DND-41 (cell line): ENCODE measurements at regions not wholly inside any gene's neighbourhood (a gene's known extent, or its start where the extent isn't known, plus 50 kb on each side); places are given as distances from the start of the nearest gene placed in this dataset.

Experiments used
- ATAC-seq: fragments of 200-7000 bp; cut with Tn5 transposase; 3 replicates; pipeline ENCODE4 v1.9.1; 2021; ENCODE audit warnings: low read depth; ENCODE audit not compliant: insufficient read depth
- DNase-seq: peaks from one replicate; pipeline ENCODE4 v3.0.0-alpha.2; 2020
- H2AFZ ChIP-seq: 2 replicates; pipeline ENCODE4 v1.6.0; 2012; ENCODE audit warnings: low read depth, low read length
- H3K27ac ChIP-seq: 2 replicates; pipeline ENCODE4 v1.5.1; 2012; ENCODE audit warnings: low read length, inconsistent platforms
- H3K27me3 ChIP-seq: fragments of 200-600 bp; sonication (generic); 2 replicates; pipeline ENCODE4 v1.6.0; 2012; ENCODE audit warnings: low read length, mild to moderate bottlenecking, inconsistent platforms; ENCODE audit not compliant: insufficient read depth, poor library complexity
- H3K36me3 ChIP-seq: 2 replicates; pipeline ENCODE4 v1.5.1; 2012; ENCODE audit warnings: low read length, inconsistent platforms; ENCODE audit not compliant: insufficient read depth
- H3K4me1 ChIP-seq: 2 replicates; pipeline ENCODE4 v1.5.1; 2012; ENCODE audit warnings: mild to moderate bottlenecking, low read length; ENCODE audit not compliant: insufficient read depth
- H3K4me2 ChIP-seq: 2 replicates; pipeline ENCODE4 v1.6.0; 2012; ENCODE audit warnings: mild to moderate bottlenecking, moderate library complexity, low read length, inconsistent platforms; ENCODE audit not compliant: insufficient read depth
- H3K4me3 ChIP-seq, 2 experiments: fragments of 200-600 bp in 1 of 2; shearing (Covaris generic) in 1 of 2; 2 replicates each; pipeline ENCODE4 v1.5.1; 2012 to 2016; ENCODE audit warnings: inconsistent platforms in 2 of 2, low read length in 2 of 2, mild to moderate bottlenecking in 2 of 2, low read depth in 1 of 2, moderate library complexity in 1 of 2
- H3K79me2 ChIP-seq: 2 replicates; pipeline ENCODE4 v1.6.0; 2012; ENCODE audit warnings: low read length, inconsistent platforms; ENCODE audit not compliant: insufficient read depth
- H3K9ac ChIP-seq: 2 replicates; pipeline ENCODE4 v1.6.0; 2012; ENCODE audit warnings: low read depth, mild to moderate bottlenecking, inconsistent platforms, low read length, moderate library complexity
- H3K9me3 ChIP-seq: 2 replicates; pipeline ENCODE4 v1.5.1; 2012; ENCODE audit warnings: low read length, moderate library complexity, mild to moderate bottlenecking, inconsistent platforms; ENCODE audit not compliant: insufficient read depth, severe bottlenecking
- H4K20me1 ChIP-seq: 2 replicates; pipeline ENCODE4 v1.6.0; 2012; ENCODE audit warnings: low read length; ENCODE audit not compliant: insufficient read depth
- CTCF ChIP-seq: IDR thresholded peaks from 2 replicates; pipeline ENCODE4 v1.5.1; 2012; ENCODE audit warnings: borderline replicate concordance, low read length, moderate library complexity, mild to moderate bottlenecking; ENCODE audit not compliant: poor library complexity, severe bottlenecking; ENCODE audit errors: extremely low read depth
- EZH2 ChIP-seq: IDR thresholded peaks from 3 replicates; pipeline ENCODE4 v1.6.1; 2012; ENCODE audit warnings: borderline replicate concordance, low read depth, mild to moderate bottlenecking, moderate library complexity, low read length, inconsistent platforms; ENCODE audit not compliant: severe bottlenecking

- TF ChIP-seq EZH2, result no peak
- TF ChIP-seq CTCF, result peak; percentile 45
- H3K27ac ChIP-seq, result no peak overlapping the region
- H2AFZ ChIP-seq, result no peak overlapping the region
- H3K27me3 ChIP-seq, result no peaks in the 10 kb centered on the region
- no peaks in the 10 kb centered on the region for H3K9me3 ChIP-seq
- no peak overlapping the region for H3K4me2 ChIP-seq
- H3K79me2 ChIP-seq, result no peaks in the 10 kb centered on the region
- H3K4me1 ChIP-seq, result peaks cover 15% of the 10 kb centered on the region
- no peak overlapping the region for H3K9ac ChIP-seq
- no peaks in the 10 kb centered on the region for H3K36me3 ChIP-seq
- H3K4me3 ChIP-seq, result no peak overlapping the region
- H4K20me1 ChIP-seq, result no peaks in the 10 kb centered on the region
- DNase-seq (no peak), ATAC-seq (no peak)
Observed at GRCh38 chr10:124217906-124218804, 124.8 kb upstream of the CHST15 start.

DNA sequence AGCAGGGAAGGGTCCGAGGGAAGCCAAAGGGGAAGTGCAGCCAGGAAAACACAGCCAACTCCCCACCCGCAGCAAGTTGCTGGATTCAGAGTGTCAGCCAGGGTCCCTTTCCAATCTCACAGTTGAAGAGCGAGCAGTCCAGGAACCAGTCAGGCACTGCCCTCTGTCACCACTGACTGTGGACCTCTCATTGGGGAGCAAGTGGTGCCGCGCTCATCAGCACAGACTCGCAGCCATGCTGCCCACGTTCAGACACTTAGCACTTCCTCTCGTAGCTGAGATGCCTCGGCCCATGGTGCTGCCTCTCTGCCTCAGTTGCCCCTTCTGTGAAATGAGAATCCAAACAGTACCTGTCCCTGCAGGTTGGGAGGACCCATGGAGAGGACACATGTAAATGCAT, 123.6 kb upstream of the CHST15 start:
- H3K36me3 ChIP-seq, result no peaks in the 10 kb centered on the region
- no peak overlapping the region for H3K9ac ChIP-seq
- no peaks in the 10 kb centered on the region for H4K20me1 ChIP-seq
- no peak for TF ChIP-seq EZH2
- no peak for TF ChIP-seq CTCF
- no peak overlapping the region for H3K4me3 ChIP-seq
- no peak for ATAC-seq
- no peak overlapping the region for H3K27ac ChIP-seq
- H3K4me2 ChIP-seq, result no peak overlapping the region
- H3K79me2 ChIP-seq, result no peaks in the 10 kb centered on the region
- peaks cover 15% of the 10 kb centered on the region for H3K4me1 ChIP-seq
- DNase-seq, result no peak
- H3K27me3 ChIP-seq, result no peaks in the 10 kb centered on the region
- no peaks in the 10 kb centered on the region for H3K9me3 ChIP-seq
- no peak overlapping the region for H2AFZ ChIP-seq

DNA sequence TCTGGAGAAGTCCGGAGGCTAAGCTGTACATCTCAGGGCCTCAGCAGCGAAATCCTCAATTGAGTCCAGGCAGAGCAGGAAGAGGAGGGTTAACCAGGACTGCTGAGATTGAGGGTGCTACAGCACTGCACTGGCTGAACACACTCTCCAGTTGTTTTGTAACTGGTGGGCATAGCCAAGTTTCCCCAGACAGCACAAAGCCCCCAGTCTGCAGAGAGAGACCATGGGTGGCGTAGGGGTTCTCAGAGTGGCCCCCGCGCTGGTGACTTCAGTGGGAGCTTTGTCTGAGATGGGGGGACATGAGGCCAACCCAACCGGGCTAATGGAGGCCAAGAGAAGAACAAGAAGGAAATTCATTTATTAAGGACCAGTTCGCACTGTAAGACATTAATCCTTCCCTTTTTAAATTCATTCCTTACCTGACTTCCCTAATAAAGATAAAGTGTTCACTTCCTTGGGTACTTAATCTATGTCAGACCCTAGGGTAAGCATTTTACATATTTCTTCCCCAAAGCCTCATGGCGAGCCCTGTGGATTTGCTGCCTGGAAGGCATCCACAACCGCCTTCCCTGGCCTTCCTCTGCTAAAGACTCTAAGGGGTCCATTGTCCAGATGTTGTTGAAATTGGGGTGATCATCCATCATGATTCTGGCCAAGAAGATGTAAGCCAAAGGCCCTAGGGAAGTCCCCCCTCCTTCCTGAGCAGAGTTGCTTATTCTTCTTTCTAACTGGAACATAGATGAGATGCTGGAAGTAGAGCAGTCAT, 121.4 kb upstream of the CHST15 start:
- Histone ChIP-seq H3K4me1 (peaks cover 14% of the 10 kb centered on the region), H3K36me3 (no peaks in the 10 kb centered on the region), H2AFZ (no peak overlapping the region), H3K27me3 (no peaks in the 10 kb centered on the region), H4K20me1 (no peaks in the 10 kb centered on the region), H3K27ac (no peak overlapping the region), H3K79me2 (no peaks in the 10 kb centered on the region), H3K4me2 (no peak overlapping the region), H3K9me3 (peaks cover 9% of the 10 kb centered on the region), H3K4me3 (no peak overlapping the region), H3K9ac (no peak overlapping the region)
- TF ChIP-seq CTCF (no peak), EZH2 (no peak)
- ATAC-seq (no peak), DNase-seq (no peak)
